NCI-H187 (cell line): ENCODE measurements at regions not wholly inside any gene's neighbourhood (a gene's known extent, or its start where the extent isn't known, plus 50 kb on each side); places are given as distances from the start of the nearest gene placed in this dataset.
"Not testable (repeated sequence)": the region's sequence is repeated elsewhere in the genome, so short reads cannot be mapped to it uniquely, and the experiment has no call there.

Source experiments
- DNase-seq, 2 experiments: peaks; one replicate each; lab custom pipeline; 2025; lab: John Stamatoyannopoulos, UW

- DNase-seq = no peak
Observed at GRCh38 chr6:145115638-145116037, 619.7 kb downstream of the EPM2A start.

GRCh38 chr6:145116591-145117178 lies 618.6 kb downstream of the EPM2A start:
- no peak for DNase-seq

GRCh38 chr6:145118224-145118623 lies 617.1 kb downstream of the EPM2A start:
- no peak for DNase-seq

GRCh38 chr6:145119081-145119480 lies 616.2 kb downstream of the EPM2A start:
- no peak for DNase-seq

- DNase-seq = no peak
Observed at GRCh38 chr6:145132709-145133108, 602.6 kb downstream of the EPM2A start.

GRCh38 chr6:145135702-145136101 lies 599.6 kb downstream of the EPM2A start:
- DNase-seq = no peak

- DNase-seq = no peak
Observed at GRCh38 chr6:145137425-145137824, 597.9 kb downstream of the EPM2A start.

GRCh38 chr6:145138469-145139139 lies 596.7 kb downstream of the EPM2A start:
- DNase-seq = no peak

- no peak for DNase-seq
Observed at GRCh38 chr6:145139140-145139850, 596.0 kb downstream of the EPM2A start.

GRCh38 chr6:145139895-145140294 lies 595.4 kb downstream of the EPM2A start:
- DNase-seq = no peak

- no peak for DNase-seq
Observed at GRCh38 chr6:145141572-145141971, 593.7 kb downstream of the EPM2A start.

- no peak for DNase-seq
Observed at GRCh38 chr6:145142958-145143357, 592.4 kb downstream of the EPM2A start.

- DNase-seq = no peak
Observed at GRCh38 chr6:145143379-145143778, 591.9 kb downstream of the EPM2A start.

- DNase-seq = no peak
Observed at GRCh38 chr6:145147559-145147958, 587.8 kb downstream of the EPM2A start.

GRCh38 chr6:145147981-145148749 lies 587.2 kb downstream of the EPM2A start:
- DNase-seq = peak in 1 of 2 experiments; percentile 3

- DNase-seq = no peak
Observed at GRCh38 chr6:145148776-145149175, 586.5 kb downstream of the EPM2A start.

- DNase-seq = no peak
Observed at GRCh38 chr6:145151624-145152023, 583.7 kb downstream of the EPM2A start.

GRCh38 chr6:145153495-145153894 lies 581.8 kb downstream of the EPM2A start:
- DNase-seq = no peak

GRCh38 chr6:145155411-145155810 lies 579.9 kb downstream of the EPM2A start:
- DNase-seq = no peak

- DNase-seq = no peak
Observed at GRCh38 chr6:145155873-145156782, 579.2 kb downstream of the EPM2A start.

- DNase-seq = not testable (repeated sequence)
Observed at GRCh38 chr6:145158636-145159035, 576.7 kb downstream of the EPM2A start.
